ENCODE measurements at regions not wholly inside any gene's neighbourhood (a gene's known extent, or its start where the extent isn't known, plus 50 kb on each side); places are given as distances from the start of the nearest gene placed in this dataset.

- DNase-seq (ENCODE audit: low read depth in 2 of 3, low spot score in 2 of 3): no peak
Measured at GRCh38 chr14:84643446-84643845, 886.5 kb upstream of the FLRT2 start.

GRCh38 chr14:84646786-84647500 lies 883.0 kb upstream of the FLRT2 start:
- no peak for DNase-seq (ENCODE audit: low read depth in 2 of 3, low spot score in 2 of 3)

- no peak for DNase-seq (ENCODE audit: low read depth in 2 of 3, low spot score in 2 of 3)
Measured at GRCh38 chr14:84655014-84655413, 874.9 kb upstream of the FLRT2 start.

GRCh38 chr14:84657911-84658310 lies 872.0 kb upstream of the FLRT2 start:
- no peak for DNase-seq (ENCODE audit: low read depth in 2 of 3, low spot score in 2 of 3)

GRCh38 chr14:84670796-84671195 lies 859.1 kb upstream of the FLRT2 start:
- DNase-seq (ENCODE audit: low read depth in 2 of 3, low spot score in 2 of 3): no peak

- DNase-seq (ENCODE audit: low read depth in 2 of 3, low spot score in 2 of 3): no peak
Measured at GRCh38 chr14:84671776-84672175, 858.2 kb upstream of the FLRT2 start.

- DNase-seq (ENCODE audit: low read depth in 2 of 3, low spot score in 2 of 3): no peak
Measured at GRCh38 chr14:84674636-84675035, 855.3 kb upstream of the FLRT2 start.

- DNase-seq (ENCODE audit: low read depth in 2 of 3, low spot score in 2 of 3): no peak
Measured at GRCh38 chr14:84686550-84686949, 843.4 kb upstream of the FLRT2 start.

GRCh38 chr14:84688297-84689025 lies 841.5 kb upstream of the FLRT2 start:
- DNase-seq (ENCODE audit: low read depth in 2 of 3, low spot score in 2 of 3): no peak

GRCh38 chr14:84694161-84694560 lies 835.8 kb upstream of the FLRT2 start:
- DNase-seq (ENCODE audit: low read depth in 2 of 3, low spot score in 2 of 3): no peak

- no peak for DNase-seq (ENCODE audit: low read depth in 2 of 3, low spot score in 2 of 3)
Measured at GRCh38 chr14:84704601-84705000, 825.3 kb upstream of the FLRT2 start.

- DNase-seq (ENCODE audit: low read depth in 2 of 3, low spot score in 2 of 3): no peak
Measured at GRCh38 chr14:84707830-84708229, 822.1 kb upstream of the FLRT2 start.

- DNase-seq (ENCODE audit: low read depth in 2 of 3, low spot score in 2 of 3): no peak
Measured at GRCh38 chr14:84708865-84709264, 821.1 kb upstream of the FLRT2 start.

GRCh38 chr14:84726471-84726870 lies 803.5 kb upstream of the FLRT2 start:
- DNase-seq (ENCODE audit: low read depth in 2 of 3, low spot score in 2 of 3): no peak

- no peak for DNase-seq (ENCODE audit: low read depth in 2 of 3, low spot score in 2 of 3)
Measured at GRCh38 chr14:84749191-84749955, 780.6 kb upstream of the FLRT2 start.

GRCh38 chr14:84750284-84750683 lies 779.7 kb upstream of the FLRT2 start:
- no peak for DNase-seq (ENCODE audit: low read depth in 2 of 3, low spot score in 2 of 3)

GRCh38 chr14:84750763-84751554 lies 779.0 kb upstream of the FLRT2 start:
- no peak for DNase-seq (ENCODE audit: low read depth in 2 of 3, low spot score in 2 of 3)

GRCh38 chr14:84751745-84752144 lies 778.2 kb upstream of the FLRT2 start:
- no peak for DNase-seq (ENCODE audit: low read depth in 2 of 3, low spot score in 2 of 3)

GRCh38 chr14:84760489-84761126 lies 769.3 kb upstream of the FLRT2 start:
- DNase-seq (ENCODE audit: low read depth in 2 of 3, low spot score in 2 of 3): no peak

GRCh38 chr14:84767434-84767833 lies 762.5 kb upstream of the FLRT2 start:
- DNase-seq (ENCODE audit: low read depth in 2 of 3, low spot score in 2 of 3): no peak

GRCh38 chr14:84770030-84770429 lies 759.9 kb upstream of the FLRT2 start:
- no peak for DNase-seq (ENCODE audit: low read depth in 2 of 3, low spot score in 2 of 3)

Data from activated CD8-positive, alpha-beta memory T cell treated with anti-CD3 and anti-CD28 coated beads for 48 hours (primary cell).